ENCODE measurements at regions not wholly inside any gene's neighbourhood (a gene's known extent, or its start where the extent isn't known, plus 50 kb on each side); places are given as distances from the start of the nearest gene placed in this dataset.

DNA sequence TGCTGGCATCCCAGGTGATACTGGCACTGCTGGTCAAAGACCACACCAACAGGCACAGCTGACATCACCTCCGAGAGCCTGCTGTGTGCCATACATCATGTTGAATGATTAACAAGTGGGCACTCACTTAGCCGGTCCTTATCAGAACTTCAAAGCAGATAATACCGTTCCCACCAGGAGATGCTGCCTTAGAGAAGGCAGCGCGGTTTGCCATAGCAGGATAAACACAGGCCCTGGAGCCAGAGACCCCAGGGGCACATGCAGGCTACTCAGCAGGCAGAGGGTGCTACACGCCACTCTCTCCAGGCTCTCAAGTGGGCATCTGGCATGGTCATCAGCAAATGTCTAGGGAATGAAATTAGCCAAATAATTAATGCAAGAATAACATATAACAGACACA, 86.5 kb upstream of the CST7 start:
- peaks cover 6% of the 10 kb centered on the region in 2 donors for H3K9me3 ChIP-seq
- H3K27ac ChIP-seq, result no peak overlapping the region
- H3K36me3 ChIP-seq, result no peaks in the 10 kb centered on the region
- no peak overlapping the region for H3K4me3 ChIP-seq
- no peak for TF ChIP-seq POLR2AphosphoS5 (IDR thresholded peaks at IDR 0.05)
- no peak for TF ChIP-seq EP300 (IDR thresholded peaks at IDR 0.05; ENCODE audit: low read depth)
- TF ChIP-seq, protein P1, sequence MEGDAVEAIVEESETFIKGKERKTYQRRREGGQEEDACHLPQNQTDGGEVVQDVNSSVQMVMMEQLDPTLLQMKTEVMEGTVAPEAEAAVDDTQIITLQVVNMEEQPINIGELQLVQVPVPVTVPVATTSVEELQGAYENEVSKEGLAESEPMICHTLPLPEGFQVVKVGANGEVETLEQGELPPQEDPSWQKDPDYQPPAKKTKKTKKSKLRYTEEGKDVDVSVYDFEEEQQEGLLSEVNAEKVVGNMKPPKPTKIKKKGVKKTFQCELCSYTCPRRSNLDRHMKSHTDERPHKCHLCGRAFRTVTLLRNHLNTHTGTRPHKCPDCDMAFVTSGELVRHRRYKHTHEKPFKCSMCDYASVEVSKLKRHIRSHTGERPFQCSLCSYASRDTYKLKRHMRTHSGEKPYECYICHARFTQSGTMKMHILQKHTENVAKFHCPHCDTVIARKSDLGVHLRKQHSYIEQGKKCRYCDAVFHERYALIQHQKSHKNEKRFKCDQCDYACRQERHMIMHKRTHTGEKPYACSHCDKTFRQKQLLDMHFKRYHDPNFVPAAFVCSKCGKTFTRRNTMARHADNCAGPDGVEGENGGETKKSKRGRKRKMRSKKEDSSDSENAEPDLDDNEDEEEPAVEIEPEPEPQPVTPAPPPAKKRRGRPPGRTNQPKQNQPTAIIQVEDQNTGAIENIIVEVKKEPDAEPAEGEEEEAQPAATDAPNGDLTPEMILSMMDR (IDR thresholded peaks at IDR 0.05), result no peak
- no peak for TF ChIP-seq POLR2A (IDR thresholded peaks at IDR 0.05)
- intact Hi-C loops (cut with DNase I; ENCODE audit: low total_unique reads) (no loop called here), in situ Hi-C loops (cut with MboI; ENCODE audit: low pct_ligation_motif_present in 1 of 4, low pct_unique_long_range_greater_than_20kb in 1 of 4, low sequenced_read_pairs in 3 of 4) (no loop called here)
- no peak for DNase-seq
- WGBS, 2 donors (ENCODE audit: low coverage in 1 of 2), result 72 to 83% methylated on average over 1 to 6 of the region's 6 CpGs
- no peaks in the 10 kb centered on the region for H3K27me3 ChIP-seq
- no peaks in the 10 kb centered on the region for H3K4me1 ChIP-seq

DNA sequence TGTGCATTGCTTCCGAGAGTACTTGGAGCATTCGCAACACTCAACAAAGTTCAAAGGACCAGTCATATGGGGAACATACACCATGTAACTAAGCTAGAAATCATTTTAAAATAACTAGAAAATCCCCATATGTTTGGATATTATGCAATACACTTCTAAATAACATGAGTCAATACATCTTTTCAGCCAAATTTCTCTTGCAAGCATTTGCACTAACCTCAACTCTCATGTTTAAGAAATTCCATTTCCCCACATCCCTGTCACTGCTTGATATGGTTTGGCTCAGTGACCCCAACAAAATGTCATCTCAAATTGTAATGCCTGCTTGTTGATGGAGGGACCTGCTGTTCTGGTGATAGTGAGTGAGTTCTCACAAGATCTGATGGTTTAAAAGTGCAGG, 85.7 kb upstream of the CST7 start:
- in situ Hi-C loops (cut with MboI; ENCODE audit: low pct_ligation_motif_present in 1 of 4, low pct_unique_long_range_greater_than_20kb in 1 of 4, low sequenced_read_pairs in 3 of 4) (no loop called here), intact Hi-C loops (cut with DNase I; ENCODE audit: low total_unique reads) (no loop called here)
- no peaks in the 10 kb centered on the region for H3K36me3 ChIP-seq
- WGBS, 2 donors (ENCODE audit: low coverage in 1 of 2), result 38 to 83% methylated on average over 2 of the region's 2 CpGs
- H3K9me3 ChIP-seq, result peaks cover 6% of the 10 kb centered on the region in 2 donors
- DNase-seq, result no peak
- H3K4me3 ChIP-seq, result no peak overlapping the region
- H3K27me3 ChIP-seq, result no peaks in the 10 kb centered on the region
- no peak for TF ChIP-seq POLR2AphosphoS5 (IDR thresholded peaks at IDR 0.05)
- TF ChIP-seq POLR2A (IDR thresholded peaks at IDR 0.05), result no peak
- TF ChIP-seq, protein P1 (IDR thresholded peaks at IDR 0.05), result no peak
- H3K4me1 ChIP-seq, result no peaks in the 10 kb centered on the region
- no peak overlapping the region for H3K27ac ChIP-seq

DNA sequence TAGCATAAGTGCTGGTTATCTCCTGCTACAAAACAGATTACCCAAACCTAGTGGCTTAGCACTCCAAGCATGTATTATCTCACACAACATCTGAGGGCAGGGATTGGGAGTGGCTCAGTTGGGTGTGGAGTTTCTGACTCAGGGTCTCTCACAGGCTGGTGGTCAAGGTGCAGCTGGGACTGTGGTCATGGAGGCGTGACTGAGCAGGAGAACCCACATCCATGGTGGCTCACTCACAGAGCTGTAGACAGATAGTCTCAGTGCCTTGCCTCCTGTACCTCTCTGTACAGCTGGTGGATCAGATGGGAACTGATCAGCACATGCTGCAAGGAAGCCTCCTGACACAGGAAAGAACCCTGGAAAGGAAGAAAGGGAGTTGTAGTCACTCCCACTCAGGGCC, 83.1 kb upstream of the CST7 start:
- Histone ChIP-seq H3K9me3 (peaks cover 6% of the 10 kb centered on the region in 2 donors), H3K36me3 (no peaks in the 10 kb centered on the region), H3K27me3 (no peaks in the 10 kb centered on the region), H3K4me1 (no peaks in the 10 kb centered on the region), H3K27ac (no peak overlapping the region), H3K4me3 (no peak overlapping the region)
- 60 to 100% methylated on average over 1 of the region's 1 CpG for WGBS, 2 donors (ENCODE audit: low coverage in 1 of 2)
- DNase-seq, result no peak
- in situ Hi-C loops (cut with MboI; ENCODE audit: low pct_ligation_motif_present in 1 of 4, low pct_unique_long_range_greater_than_20kb in 1 of 4, low sequenced_read_pairs in 3 of 4), result no loop called here
- TF ChIP-seq POLR2AphosphoS5 (IDR thresholded peaks at IDR 0.05) (no peak), POLR2A (IDR thresholded peaks at IDR 0.05) (no peak), EP300 (IDR thresholded peaks at IDR 0.05; ENCODE audit: low read depth) (no peak)
- TF ChIP-seq, protein P1 (IDR thresholded peaks at IDR 0.05), result no peak
- intact Hi-C loops (cut with DNase I; ENCODE audit: low total_unique reads), result loop anchor here (5.0 kb wide), 1 partner anchor 114 kb away; no protein-coding TSS in a partner anchor

DNA sequence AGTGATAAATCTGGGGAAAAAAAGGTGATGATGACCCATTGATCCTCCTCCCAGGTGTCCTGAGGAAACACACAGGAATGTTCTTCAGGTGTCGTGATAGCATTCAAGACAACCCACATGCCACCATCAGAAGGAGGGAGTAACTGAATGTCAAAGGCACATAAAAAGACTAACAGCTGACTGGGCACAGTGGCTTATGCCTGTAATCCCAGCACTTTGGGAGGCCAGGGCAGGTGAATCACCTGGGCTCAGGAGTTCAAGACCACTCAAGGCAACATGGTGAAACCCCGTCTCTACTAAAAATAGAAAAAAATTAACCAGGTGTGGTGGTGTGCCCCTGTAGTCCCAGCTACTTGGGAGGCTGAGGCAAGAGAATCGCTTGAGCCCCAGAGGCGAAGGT, 82.3 kb upstream of the CST7 start:
- Histone ChIP-seq H3K9me3 (peaks cover 6% of the 10 kb centered on the region in 2 donors), H3K36me3 (no peaks in the 10 kb centered on the region), H3K27ac (no peak overlapping the region), H3K27me3 (no peaks in the 10 kb centered on the region), H3K4me1 (no peaks in the 10 kb centered on the region), H3K4me3 (no peak overlapping the region)
- 94% methylated on average over 3 of the region's 4 CpGs for WGBS, 2 donors (ENCODE audit: low coverage in 1 of 2)
- TF ChIP-seq POLR2AphosphoS5 (IDR thresholded peaks at IDR 0.05) (no peak), POLR2A (IDR thresholded peaks at IDR 0.05) (no peak), EP300 (IDR thresholded peaks at IDR 0.05; ENCODE audit: low read depth) (no peak)
- TF ChIP-seq, protein P1 (IDR thresholded peaks at IDR 0.05), result no peak
- DNase-seq, result no peak
- in situ Hi-C loops (cut with MboI; ENCODE audit: low pct_ligation_motif_present in 1 of 4, low pct_unique_long_range_greater_than_20kb in 1 of 4, low sequenced_read_pairs in 3 of 4) (no loop called here), intact Hi-C loops (cut with DNase I; ENCODE audit: low total_unique reads) (loop anchor here (5.0 kb wide), 1 partner anchor 114 kb away; no protein-coding TSS in a partner anchor)

Measured in transverse colon (tissue), 4 donors.